ENCODE measurements at regions not wholly inside any gene's neighbourhood (a gene's known extent, or its start where the extent isn't known, plus 50 kb on each side); places are given as distances from the start of the nearest gene placed in this dataset.
"Not testable (repeated sequence)": the region's sequence is repeated elsewhere in the genome, so short reads cannot be mapped to it uniquely, and the experiment has no call there.

GRCh38 chr6:121944354-121944753 lies 455.1 kb upstream of the HSF2 start:
- H3K4me1 Mint-ChIP-seq = no peaks in the 10 kb centered on the region
- Histone ChIP-seq H3F3A (ENCODE audit: low read depth) (no peaks in the 10 kb centered on the region), H4K20me1 (ENCODE audit: low read depth) (no peaks in the 10 kb centered on the region), H3K4me3 (no peak overlapping the region), H2AFZ (replicated peaks) (no peak overlapping the region), H3K4me2 (no peak overlapping the region), H3K79me2 (ENCODE audit: low read depth) (no peaks in the 10 kb centered on the region), H3K27ac (no peak overlapping the region), H3K27me3 (no peaks in the 10 kb centered on the region), H3K9me3 (ENCODE audit: low read depth) (no peaks in the 10 kb centered on the region), H3K9ac (no peak overlapping the region), H3K36me3 (no peaks in the 10 kb centered on the region), H3K4me1 (no peaks in the 10 kb centered on the region)
- no peak for TF ChIP-seq EZH2 (IDR thresholded peaks at IDR 0.05)
- TF ChIP-seq EZH2phosphoT487 (IDR thresholded peaks at IDR 0.05) = no peak
- no peak for TF ChIP-seq CTCF (IDR thresholded peaks at IDR 0.05)
- H3K4me3 Mint-ChIP-seq = no peak overlapping the region
- peaks cover 3% of the 10 kb centered on the region for H3K36me3 Mint-ChIP-seq
- H3K9me3 Mint-ChIP-seq = peaks cover 19% of the 10 kb centered on the region
- no peak overlapping the region for H3K27ac Mint-ChIP-seq
- no peaks in the 10 kb centered on the region for H3K27me3 Mint-ChIP-seq (ENCODE audit: insufficient read depth, low read depth)
- DNase-seq (ENCODE audit: low spot score) = no peak

GRCh38 chr6:121951123-121951522 lies 448.3 kb upstream of the HSF2 start:
- Mint-ChIP-seq H3K27ac (no peak overlapping the region), H3K27me3 (ENCODE audit: insufficient read depth, low read depth) (peaks cover 3% of the 10 kb centered on the region), H3K4me3 (no peak overlapping the region), H3K4me1 (no peaks in the 10 kb centered on the region), H3K36me3 (peaks cover 2% of the 10 kb centered on the region), H3K9me3 (peaks cover 26% of the 10 kb centered on the region)
- H3K4me2 ChIP-seq = no peak overlapping the region
- no peaks in the 10 kb centered on the region for H3K27me3 ChIP-seq
- H3K27ac ChIP-seq = no peak overlapping the region
- no peaks in the 10 kb centered on the region for H3K4me1 ChIP-seq
- no peak overlapping the region for H3K9ac ChIP-seq
- no peak overlapping the region for H2AFZ ChIP-seq (replicated peaks)
- no peaks in the 10 kb centered on the region for H4K20me1 ChIP-seq (ENCODE audit: low read depth)
- H3F3A ChIP-seq (ENCODE audit: low read depth) = no peaks in the 10 kb centered on the region
- H3K4me3 ChIP-seq = no peak overlapping the region
- no peak for DNase-seq (ENCODE audit: low spot score)
- TF ChIP-seq CTCF (IDR thresholded peaks at IDR 0.05) (no peak), EZH2phosphoT487 (IDR thresholded peaks at IDR 0.05) (no peak), EZH2 (IDR thresholded peaks at IDR 0.05) (no peak)
- no peaks in the 10 kb centered on the region for H3K36me3 ChIP-seq
- no peaks in the 10 kb centered on the region for H3K79me2 ChIP-seq (ENCODE audit: low read depth)
- no peaks in the 10 kb centered on the region for H3K9me3 ChIP-seq (ENCODE audit: low read depth)

GRCh38 chr6:121951918-121952379 lies 447.5 kb upstream of the HSF2 start:
- H2AFZ ChIP-seq (replicated peaks) = no peak overlapping the region
- Mint-ChIP-seq H3K27me3 (ENCODE audit: insufficient read depth, low read depth) (peaks cover 3% of the 10 kb centered on the region), H3K27ac (no peak overlapping the region), H3K36me3 (peaks cover 2% of the 10 kb centered on the region), H3K4me1 (no peaks in the 10 kb centered on the region), H3K9me3 (peaks cover 23% of the 10 kb centered on the region), H3K4me3 (no peak overlapping the region)
- no peak overlapping the region for H3K9ac ChIP-seq
- H3F3A ChIP-seq (ENCODE audit: low read depth) = no peaks in the 10 kb centered on the region
- H3K9me3 ChIP-seq (ENCODE audit: low read depth) = no peaks in the 10 kb centered on the region
- H3K4me2 ChIP-seq = no peak overlapping the region
- H3K4me1 ChIP-seq = no peaks in the 10 kb centered on the region
- DNase-seq (ENCODE audit: low spot score) = no peak
- H3K4me3 ChIP-seq = no peak overlapping the region
- H3K27me3 ChIP-seq = no peaks in the 10 kb centered on the region
- no peaks in the 10 kb centered on the region for H3K36me3 ChIP-seq
- no peaks in the 10 kb centered on the region for H4K20me1 ChIP-seq (ENCODE audit: low read depth)
- H3K79me2 ChIP-seq (ENCODE audit: low read depth) = no peaks in the 10 kb centered on the region
- TF ChIP-seq EZH2phosphoT487 (IDR thresholded peaks at IDR 0.05) (no peak), CTCF (IDR thresholded peaks at IDR 0.05) (no peak), EZH2 (IDR thresholded peaks at IDR 0.05) (no peak)
- no peak overlapping the region for H3K27ac ChIP-seq

- H3K27ac Mint-ChIP-seq = not testable (repeated sequence)
These were observed 444.1 kb upstream of the HSF2 start for GRCh38 chr6:121955401-121955800.

More at GRCh38 chr6:121955401-121955800, 444.1 kb upstream of the HSF2 start:
- DNase-seq (ENCODE audit: low spot score); H3K4me3 ChIP-seq; H3K27me3 ChIP-seq; H3K79me2 ChIP-seq (ENCODE audit: low read depth); H3F3A ChIP-seq (ENCODE audit: low read depth); H3K4me1 Mint-ChIP-seq; H3K27me3 Mint-ChIP-seq (ENCODE audit: insufficient read depth, low read depth); H3K27ac ChIP-seq; H3K9ac ChIP-seq; H3K4me2 ChIP-seq; H3K36me3 ChIP-seq; H3K36me3 Mint-ChIP-seq; H3K9me3 ChIP-seq (ENCODE audit: low read depth); H2AFZ ChIP-seq (replicated peaks); H4K20me1 ChIP-seq (ENCODE audit: low read depth); H3K4me3 Mint-ChIP-seq; H3K4me1 ChIP-seq: not testable (repeated sequence)
- peaks cover 19% of the 10 kb centered on the region for H3K9me3 Mint-ChIP-seq

All from neural progenitor cell (in vitro differentiated cells).